ENCODE measurements at regions not wholly inside any gene's neighbourhood (a gene's known extent, or its start where the extent isn't known, plus 50 kb on each side); places are given as distances from the start of the nearest gene placed in this dataset.

GRCh38 chr14:41072776-41073175 is 533.9 kb upstream of the LRFN5 start:
- Histone ChIP-seq H3K4me3 (no peak overlapping the region), H3K27ac (no peak overlapping the region), H3K4me2 (no peak overlapping the region), H3K4me1 (no peaks in the 10 kb centered on the region), H3K9me3 (no peaks in the 10 kb centered on the region)
- ChIA-PET CTCF (no interaction called here), POLR2A (no interaction called here)
- FAIRE-seq (no peak), ATAC-seq (no peak), DNase-seq (ENCODE audit: low read depth in 1 of 2, low spot score in 1 of 2) (no peak)
- TF ChIP-seq TFCP2L1 (CRISPR knock-in tag; IDR thresholded peaks at IDR 0.05) (no peak), HOXA7 (CRISPR knock-in tag; IDR thresholded peaks at IDR 0.05) (no peak), HMGXB4 (CRISPR knock-in tag; IDR thresholded peaks at IDR 0.05; ENCODE audit: borderline replicate concordance) (no peak), BCL3 (IDR thresholded peaks at IDR 0.05) (no peak), HEYL (CRISPR knock-in tag; IDR thresholded peaks at IDR 0.05) (no peak), RFX5 (IDR thresholded peaks at IDR 0.05) (no peak), RNF2 (IDR thresholded peaks at IDR 0.05; ENCODE audit: borderline replicate concordance, low read depth) (no peak), ESRRA (IDR thresholded peaks at IDR 0.05; ENCODE audit: borderline replicate concordance, low read length) (no peak), RARB (CRISPR knock-in tag; IDR thresholded peaks at IDR 0.05) (no peak), E2F6 (IDR thresholded peaks at IDR 0.05; ENCODE audit: borderline replicate concordance, low read depth) (no peak), HES2 (IDR thresholded peaks at IDR 0.05) (no peak), CTCF (IDR thresholded peaks at IDR 0.05) (no peak)

- no peak overlapping the region for H3K27ac ChIP-seq
- FAIRE-seq (no peak), DNase-seq (ENCODE audit: low read depth in 1 of 2, low spot score in 1 of 2) (no peak), ATAC-seq (no peak)
- no peaks in the 10 kb centered on the region for H3K9me3 ChIP-seq
- POLR2A ChIA-PET: no interaction called here
- 14% methylated on average over 2 of the region's 2 CpGs for WGBS (ENCODE audit: missing lambda C conversion rate)
- H3K4me1 ChIP-seq: no peaks in the 10 kb centered on the region
- H3K4me2 ChIP-seq: no peak overlapping the region
- TF ChIP-seq CEBPB (IDR thresholded peaks at IDR 0.05) (no peak), PBX3 (IDR thresholded peaks at IDR 0.05) (no peak), BCL3 (IDR thresholded peaks at IDR 0.05) (no peak), ELK1 (IDR thresholded peaks at IDR 0.05; ENCODE audit: low read depth, low read length) (no peak)
- H3K4me3 ChIP-seq: no peak overlapping the region
- CTCF ChIA-PET: no interaction called here
Measured at GRCh38 chr14:41071351-41071750, 535.3 kb upstream of the LRFN5 start.

Measured in A549 (cell line).